ENCODE measurements at regions not wholly inside any gene's neighbourhood (a gene's known extent, or its start where the extent isn't known, plus 50 kb on each side); places are given as distances from the start of the nearest gene placed in this dataset.

GRCh38 chrX:140086691-140087090 is 121.4 kb upstream of the CXorf66 start:
- TF ChIP-seq RFX5 (IDR thresholded peaks at IDR 0.05) (no peak), CTCF (IDR thresholded peaks at IDR 0.05) (no peak), ZFP36 (IDR thresholded peaks at IDR 0.05; ENCODE audit: borderline replicate concordance, partially characterized antibody) (no peak), EP300 (IDR thresholded peaks at IDR 0.05) (no peak), HOXA7 (CRISPR knock-in tag; IDR thresholded peaks at IDR 0.05) (no peak), RAD21 (conservative IDR thresholded peaks at IDR 0.05 in 1 of 2, IDR thresholded peaks at IDR 0.05 in 1 of 2) (no peak), MAZ (IDR thresholded peaks at IDR 0.05; ENCODE audit: borderline replicate concordance, low read depth, low read length) (no peak), JUNB (IDR thresholded peaks at IDR 0.05) (no peak), FOSB (CRISPR knock-in tag; IDR thresholded peaks at IDR 0.05) (no peak), POLR2A (IDR thresholded peaks at IDR 0.05; ENCODE audit: low read length) (no peak), CEBPB (IDR thresholded peaks at IDR 0.05) (no peak), ESRRA (IDR thresholded peaks at IDR 0.05; ENCODE audit: borderline replicate concordance, low read length) (no peak), MAX (IDR thresholded peaks at IDR 0.05) (no peak), ZNF302 (CRISPR knock-in tag; IDR thresholded peaks at IDR 0.05) (no peak)

Data from A549 (cell line).